ENCODE measurements at regions not wholly inside any gene's neighbourhood (a gene's known extent, or its start where the extent isn't known, plus 50 kb on each side); places are given as distances from the start of the nearest gene placed in this dataset.
"Not testable (repeated sequence)": the region's sequence is repeated elsewhere in the genome, so short reads cannot be mapped to it uniquely, and the experiment has no call there.

DNA sequence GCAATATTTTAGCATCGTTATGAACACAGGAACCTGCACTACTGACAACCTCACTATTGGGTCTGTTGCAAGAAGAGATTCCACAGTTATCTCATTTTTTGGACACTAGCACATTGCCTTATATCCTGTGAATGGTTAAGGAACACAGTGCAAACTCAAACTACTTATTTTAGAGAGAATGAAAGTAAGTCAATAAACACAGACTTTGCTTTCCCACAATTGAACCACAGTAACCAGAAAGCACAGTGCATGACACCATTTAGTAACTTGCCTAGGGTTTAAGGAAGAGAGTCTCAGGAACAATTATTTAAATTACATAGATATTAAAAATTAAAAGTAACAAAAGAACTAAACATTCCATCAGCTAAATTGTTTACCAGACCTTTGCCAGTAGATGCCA is 468.8 kb downstream of the ZWINT start:
- DNase-seq: no peak

DNA sequence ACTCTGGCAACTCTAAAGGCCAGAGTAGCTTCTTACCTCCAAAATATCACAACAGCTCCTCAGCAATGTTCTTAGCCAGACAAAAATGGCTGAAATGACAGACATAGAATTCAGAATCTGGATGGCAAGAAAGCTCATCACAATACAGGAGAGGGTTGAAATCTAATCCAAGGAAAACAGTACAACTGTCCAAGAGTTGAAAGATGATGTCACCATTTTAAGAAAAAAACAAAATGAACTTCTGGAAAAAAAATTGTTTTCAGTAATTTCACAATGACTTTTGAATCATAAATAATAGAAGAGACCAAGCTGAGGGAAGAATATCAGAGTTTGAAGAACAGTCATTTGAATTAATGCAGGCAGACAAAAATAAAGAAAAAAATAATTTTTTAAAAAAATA is 479.5 kb downstream of the ZWINT start:
- DNase-seq: no peak

DNA sequence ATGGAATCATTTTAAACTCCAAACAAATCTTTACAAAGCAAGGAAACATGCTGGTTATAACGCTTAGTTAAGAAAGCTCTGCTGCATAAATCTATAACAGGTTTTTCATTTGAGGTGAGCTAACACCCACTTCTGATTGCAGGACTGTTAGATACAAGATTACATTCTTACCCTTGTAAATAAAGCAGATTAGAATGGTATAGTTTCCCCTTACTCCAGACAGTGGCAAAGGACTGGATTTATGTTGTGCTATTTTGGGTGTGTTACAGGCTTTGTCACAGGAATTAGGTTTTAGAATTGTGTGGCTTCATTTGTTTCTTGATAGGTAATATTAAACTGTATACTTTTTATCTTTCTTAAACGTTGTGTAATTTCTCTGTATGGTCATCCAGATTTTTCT is 487.6 kb downstream of the ZWINT start:
- DNase-seq: no peak

DNA sequence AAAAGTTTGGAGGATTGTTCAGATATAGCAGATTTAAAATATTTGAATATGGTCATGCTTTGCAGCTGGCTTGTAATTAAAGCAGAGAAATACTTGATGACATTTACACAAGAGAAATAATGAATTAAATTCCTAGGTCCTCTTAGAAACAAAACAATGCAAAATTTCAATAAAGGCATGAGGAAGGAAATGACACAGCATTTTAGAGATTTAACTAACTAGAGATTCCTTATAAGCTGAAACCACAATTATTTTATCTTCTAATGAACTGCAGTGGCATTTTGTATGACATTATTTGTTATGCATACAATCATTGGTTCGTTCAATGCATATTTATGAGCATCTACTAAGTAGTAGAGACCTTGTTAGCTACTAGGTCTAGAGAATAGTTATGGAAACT is 490.9 kb downstream of the ZWINT start:
- DNase-seq: no peak

DNA sequence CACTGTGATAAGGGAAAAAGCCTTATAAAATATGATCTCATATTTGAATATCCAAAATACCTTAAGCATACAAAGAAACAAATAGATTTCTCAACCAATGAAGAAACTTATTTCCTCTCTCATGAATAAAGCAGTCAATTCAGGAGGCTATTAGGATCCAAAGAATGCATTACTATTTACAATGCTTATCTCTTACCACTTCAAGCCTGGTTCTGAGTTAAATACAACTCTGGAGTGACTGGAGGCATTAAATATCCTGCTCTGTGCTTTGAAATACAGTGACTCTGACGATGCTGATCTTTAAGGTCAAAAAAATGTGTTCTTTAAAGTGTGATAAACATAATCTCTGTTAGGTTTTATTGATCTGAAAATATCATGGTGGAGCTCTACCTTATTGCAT is 493.2 kb downstream of the ZWINT start:
- no peak for DNase-seq

DNA sequence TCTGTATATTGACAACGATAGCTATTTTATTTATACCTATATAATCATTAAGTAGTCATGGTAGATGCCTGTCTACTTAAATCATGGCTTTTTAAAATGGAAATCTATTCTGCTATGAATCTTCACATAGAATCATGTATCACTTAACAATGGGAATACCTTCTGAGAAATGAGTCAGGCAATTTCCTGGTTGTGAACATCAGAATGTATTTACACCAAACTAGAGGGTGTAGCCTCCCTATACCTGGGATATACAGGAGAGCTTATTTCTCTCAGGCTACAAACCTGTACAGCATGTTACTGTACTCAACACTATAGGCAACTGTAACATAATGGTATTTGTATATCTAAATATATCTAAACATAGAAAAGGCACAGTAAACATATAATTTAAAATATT is 502.3 kb downstream of the ZWINT start:
- DNase-seq: no peak

DNA sequence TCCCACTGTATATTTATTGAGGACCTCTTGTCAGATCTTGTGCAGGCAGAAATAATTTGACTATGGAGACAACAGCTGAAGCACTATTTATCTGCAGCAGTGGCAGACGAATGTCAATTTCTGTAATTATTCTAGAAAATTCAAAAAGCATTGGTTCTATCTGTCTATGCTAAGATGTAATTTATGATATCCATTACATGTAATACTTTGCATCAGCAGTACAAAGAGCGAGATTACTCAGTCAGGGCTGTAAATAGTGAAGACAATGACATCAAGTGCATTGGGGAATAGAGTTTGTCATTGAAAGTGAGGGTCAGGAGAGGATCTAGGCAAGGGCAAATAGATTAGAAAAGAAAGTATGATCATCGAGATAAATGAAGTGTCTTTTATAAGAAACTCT is 508.2 kb downstream of the ZWINT start:
- DNase-seq: no peak

DNA sequence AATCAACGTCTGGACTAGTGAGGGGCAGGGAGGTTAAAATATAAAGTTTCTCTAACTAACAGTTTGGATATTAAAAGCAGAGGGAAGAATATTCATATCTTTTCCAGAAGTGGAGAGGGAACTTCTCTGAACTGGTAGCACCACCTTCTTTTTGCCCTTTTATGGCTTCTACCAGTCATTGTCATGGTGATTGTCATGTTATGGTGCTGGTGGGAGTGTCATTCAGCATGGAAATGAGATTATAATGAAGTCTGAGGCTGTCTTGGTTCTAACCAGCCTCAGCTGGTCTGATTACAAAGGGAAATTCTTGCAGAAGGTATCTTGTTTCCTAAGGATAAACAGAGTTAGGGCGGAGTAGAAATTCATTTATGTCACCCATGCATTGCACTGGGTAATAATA is 523.8 kb downstream of the ZWINT start:
- DNase-seq: no peak

DNA sequence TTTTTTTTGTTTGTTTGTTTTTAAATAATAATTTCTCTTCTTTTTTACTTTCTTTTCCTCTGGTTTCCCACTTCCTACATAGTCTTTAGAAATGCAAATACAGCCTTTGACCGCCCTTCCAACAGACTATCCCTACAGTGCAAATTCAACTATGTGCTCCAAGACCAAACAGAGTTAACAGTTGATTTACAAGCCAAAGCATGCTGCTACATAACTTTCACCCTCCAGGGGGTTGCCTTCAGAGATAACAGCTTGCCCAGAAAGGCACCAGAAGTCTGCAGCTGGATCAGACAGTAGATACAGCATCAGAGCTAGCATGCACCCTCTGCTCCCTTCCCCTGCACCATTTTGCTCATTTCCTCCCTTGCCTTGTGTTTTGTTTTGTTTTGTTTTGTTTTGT is 539.0 kb downstream of the ZWINT start:
- DNase-seq: no peak

DNA sequence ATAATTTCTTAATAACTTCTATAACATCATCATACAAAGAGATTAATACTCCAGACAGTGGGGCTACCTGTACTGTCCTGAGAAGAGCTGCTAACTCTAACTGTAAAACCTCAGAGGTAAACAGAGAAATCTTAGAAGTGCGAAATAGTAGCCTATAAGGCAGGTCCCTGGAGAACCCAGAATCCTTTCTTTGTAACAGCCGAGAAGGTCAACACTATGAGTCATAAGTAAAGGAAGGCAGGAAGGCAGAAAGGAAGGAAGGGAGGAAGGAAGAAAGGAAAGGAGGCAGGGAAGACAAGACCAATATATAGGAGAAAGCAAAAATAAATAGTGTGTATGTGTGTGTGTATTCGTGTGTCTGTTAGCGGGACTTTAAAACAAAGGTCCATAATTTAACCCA is 540.6 kb downstream of the ZWINT start:
- no peak for DNase-seq

DNA sequence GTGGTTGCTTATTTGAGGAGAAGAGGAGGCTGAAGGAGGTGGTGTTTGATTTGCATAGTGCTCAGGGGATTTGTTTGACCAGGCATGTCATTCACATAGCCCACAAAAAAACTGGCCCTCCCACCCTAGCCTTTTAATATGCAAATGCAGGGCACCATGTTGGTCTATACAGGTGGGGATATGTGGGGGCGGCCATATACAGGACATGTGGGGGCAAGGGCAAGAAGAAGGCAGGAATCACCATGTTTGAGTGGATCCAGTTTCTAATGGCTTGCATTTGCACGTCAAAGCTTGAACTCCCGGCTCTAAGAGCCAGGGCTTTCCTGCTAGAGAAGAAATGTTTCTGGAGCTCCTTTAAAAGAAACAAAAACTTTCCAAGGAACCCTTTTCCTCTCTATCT is 541.0 kb downstream of the ZWINT start:
- DNase-seq: no peak

DNA sequence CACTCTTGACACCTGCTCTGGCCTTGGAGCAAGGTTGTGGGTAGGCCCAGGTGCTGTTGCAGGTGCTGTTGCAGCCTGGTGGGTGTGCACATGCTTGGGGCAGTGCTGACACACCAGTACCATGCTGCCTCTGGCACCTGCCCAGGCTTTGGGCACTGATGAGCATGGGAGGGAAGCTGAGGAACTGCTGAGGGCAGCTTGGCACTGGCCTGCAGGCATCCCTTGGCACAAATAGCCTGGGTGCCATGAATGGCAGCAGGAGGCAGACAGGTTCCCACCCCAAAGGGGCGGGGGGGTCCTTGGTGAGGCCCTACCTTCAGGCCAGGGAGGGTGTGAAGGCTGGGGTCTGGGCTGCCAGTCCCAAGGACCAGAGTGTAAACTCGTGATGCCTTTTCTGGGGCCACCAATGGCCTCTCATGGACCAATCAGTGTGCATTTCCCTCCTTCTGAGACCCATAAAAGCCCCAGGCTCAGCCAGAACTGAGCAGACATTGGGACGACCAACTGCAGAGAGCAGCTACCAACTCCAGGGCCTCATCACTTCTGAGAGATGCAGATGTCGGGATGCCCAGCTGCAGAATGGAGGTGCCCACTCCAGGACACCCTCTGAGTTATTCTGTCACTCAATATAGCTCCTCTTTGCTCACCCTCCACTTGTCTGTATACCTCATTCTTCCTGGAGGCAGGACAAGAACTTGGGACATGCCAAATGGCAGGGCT is 547.4 kb downstream of the ZWINT start:
- DNase-seq: peak; percentile 2

DNA sequence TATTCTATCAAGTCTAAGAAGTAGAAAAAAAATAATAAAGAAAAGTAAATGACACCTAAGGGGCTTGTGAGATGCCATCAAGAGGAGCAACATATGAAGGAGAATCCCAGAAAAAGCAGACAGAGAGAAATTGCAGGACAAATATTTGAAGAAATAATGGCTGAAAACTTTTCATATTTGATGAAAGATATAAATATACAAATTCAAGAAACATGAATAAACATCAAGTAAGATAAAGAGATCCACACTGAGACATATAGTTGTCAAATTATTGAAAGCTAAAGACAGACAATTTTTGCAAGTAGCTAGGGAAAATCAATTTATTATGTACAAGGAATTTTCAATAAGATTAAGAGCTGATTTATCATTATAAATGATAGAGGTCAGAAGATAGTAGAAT is 558.0 kb downstream of the ZWINT start:
- no peak for DNase-seq

DNA sequence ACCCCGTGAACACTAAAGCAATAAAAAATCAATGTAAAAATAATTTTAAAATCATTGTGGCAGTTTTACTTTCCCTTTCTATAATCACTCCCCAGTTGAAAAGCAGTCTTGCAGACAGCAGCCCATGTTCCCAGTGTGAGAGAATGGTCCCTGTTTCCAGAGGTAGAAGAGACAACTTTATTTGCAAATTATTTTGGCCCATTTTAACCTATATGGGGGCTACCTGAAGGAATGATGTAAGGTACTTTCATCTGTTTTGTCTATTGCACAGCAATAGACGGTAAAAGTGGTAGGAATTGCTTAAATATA is 559.8 kb downstream of the ZWINT start:
- DNase-seq: no peak

DNA sequence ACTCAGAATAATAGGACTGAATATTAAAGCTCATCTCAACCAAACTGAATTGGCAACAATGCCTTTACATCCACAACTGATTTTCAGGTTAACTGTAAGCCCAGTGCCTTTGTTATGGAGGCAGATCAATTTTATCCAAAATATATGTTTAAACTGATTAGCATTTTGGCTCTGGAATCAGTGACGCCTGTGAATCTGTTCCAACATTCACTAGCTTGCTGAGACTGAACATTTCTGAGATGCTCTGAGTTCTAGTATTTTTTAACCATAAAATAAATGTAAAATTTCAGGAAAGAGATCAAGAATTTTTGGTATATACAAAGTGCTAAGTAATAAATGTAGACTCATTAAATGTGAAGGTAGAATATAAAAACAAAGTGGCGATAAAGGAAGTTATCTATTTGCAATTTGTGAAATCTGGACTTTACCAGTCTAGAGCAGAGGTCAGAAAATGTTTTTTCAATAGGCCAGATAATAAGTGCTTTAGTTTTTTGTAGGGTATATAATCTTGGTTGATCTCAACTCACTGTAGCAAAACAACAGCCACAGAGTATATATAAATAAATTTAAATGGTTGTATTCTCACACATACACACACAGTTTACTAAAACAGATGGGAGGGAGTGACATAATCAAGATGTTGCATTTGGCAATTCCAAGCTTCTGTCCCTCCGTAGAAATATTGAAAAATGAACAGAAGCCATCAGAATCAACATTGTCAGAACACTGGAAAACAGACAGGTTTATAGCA is 560.3 kb downstream of the ZWINT start:
- no peak for DNase-seq

DNA sequence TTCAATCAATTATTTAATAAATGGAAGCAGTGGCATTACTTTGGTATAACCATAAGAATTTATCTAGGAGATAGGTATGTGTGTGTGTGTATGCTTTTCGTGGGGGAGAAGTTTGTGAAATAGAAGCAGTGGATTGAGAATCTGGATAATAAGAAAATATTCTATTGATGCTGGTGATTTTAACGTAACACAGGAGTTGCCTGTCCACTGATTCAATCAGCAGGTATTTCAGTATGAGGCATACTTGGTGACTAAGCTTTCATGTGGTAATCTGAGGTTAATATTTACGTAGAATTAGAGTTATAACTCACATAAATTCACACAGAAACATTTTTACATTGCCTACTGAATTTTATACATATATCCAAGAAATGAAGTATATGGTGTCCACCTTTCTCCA is 568.0 kb downstream of the ZWINT start:
- no peak for DNase-seq

DNA sequence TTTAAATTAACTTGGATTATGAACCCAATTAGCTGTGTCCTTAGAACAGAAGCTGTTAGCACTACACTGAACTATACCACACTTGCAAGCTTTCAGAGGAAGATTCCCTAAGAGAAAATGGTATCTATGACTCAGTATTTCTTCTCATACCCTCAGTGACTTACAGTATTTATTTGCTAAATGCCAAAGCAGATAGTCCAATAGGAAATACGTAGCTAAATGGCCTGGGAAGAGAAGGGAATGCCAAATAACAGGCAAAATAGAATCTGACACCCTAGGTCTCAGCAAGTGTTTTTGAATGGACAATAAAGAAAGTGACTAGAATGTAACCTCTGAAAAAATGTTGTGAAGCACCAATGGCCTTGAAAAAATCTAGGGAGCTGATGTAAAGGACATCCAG is 570.8 kb downstream of the ZWINT start:
- DNase-seq: not testable (repeated sequence)

DNA sequence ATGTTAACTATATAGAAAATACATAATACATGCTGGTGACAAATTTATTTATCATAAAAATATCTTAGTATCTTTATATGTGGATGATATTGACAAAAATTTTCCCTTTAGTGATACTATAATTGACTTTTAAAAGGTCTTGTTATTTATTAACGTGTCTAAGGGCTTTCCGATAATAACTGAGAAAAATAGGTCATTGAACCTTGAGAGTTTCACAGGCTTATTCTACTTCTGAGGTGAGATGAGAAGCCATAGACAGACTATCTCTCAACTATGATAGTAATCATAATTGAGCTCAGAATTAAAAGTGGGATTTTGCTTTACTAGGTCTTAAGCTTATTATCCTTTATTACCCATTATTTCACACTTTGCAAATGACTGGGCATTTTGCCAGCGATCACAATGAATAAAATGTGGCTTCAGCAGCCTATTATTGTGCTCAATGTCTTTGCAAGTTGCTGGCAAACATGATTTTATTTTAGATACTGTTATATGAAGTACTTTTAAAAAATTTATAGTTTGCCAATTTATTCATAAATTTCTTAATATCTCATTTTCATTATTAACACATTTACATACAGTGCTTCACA is 574.5 kb downstream of the ZWINT start:
- no peak for DNase-seq

DNA sequence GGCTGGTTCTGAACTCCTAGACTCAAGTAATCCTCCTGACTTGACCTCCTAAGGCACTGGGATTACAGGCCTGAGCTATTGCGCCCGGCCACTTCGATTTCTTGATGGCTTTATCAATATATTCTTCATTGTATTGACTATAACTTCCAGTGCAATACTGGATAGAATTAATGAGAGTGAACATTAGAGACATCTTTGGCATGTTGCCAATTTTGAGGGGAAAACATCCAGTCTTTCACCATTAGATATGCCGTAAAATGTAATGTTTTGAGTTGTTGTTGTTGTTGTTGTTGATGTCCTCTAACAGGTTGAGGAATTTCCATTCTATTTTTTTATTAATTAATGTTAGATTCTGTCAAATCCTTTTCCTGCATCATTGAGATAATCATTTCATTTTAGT is 578.9 kb downstream of the ZWINT start:
- DNase-seq: no peak

DNA sequence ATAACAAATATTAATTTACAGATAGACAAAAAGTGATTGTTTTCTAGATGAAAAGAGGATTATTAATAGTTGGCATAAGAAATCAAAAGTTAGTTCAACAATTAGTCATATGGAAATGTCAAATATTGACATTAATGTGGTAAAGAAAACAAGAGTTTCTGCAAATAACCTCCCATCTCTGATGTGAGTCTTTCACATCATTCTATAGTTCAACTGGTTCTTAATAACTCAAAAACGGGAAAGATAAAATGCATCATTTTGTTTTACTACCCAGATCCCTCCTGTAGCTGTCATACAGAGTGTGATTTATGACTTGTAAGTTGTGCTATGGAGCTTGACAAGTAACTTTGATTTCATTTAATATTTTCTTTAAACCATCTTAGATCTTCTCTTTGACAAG is 594.8 kb downstream of the ZWINT start:
- no peak for DNase-seq

DNA sequence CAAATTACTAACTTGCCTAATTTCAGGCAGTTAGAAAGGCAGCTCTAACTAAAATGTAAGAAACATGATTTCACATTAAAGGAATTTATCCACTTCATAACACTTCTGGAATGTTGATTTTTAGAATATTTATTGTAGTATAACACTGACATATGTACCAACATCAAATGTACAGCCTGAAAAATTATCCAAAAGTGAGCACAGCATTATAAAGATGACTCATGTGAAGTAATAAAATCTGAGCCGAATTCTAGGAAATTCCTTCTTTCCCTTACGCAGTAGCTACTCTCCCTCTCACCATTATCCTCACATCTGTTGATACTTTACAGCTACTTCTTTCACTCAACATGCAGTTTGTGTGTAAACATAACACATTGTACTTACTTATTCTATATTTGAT is 610.6 kb downstream of the ZWINT start:
- no peak for DNase-seq

DNA sequence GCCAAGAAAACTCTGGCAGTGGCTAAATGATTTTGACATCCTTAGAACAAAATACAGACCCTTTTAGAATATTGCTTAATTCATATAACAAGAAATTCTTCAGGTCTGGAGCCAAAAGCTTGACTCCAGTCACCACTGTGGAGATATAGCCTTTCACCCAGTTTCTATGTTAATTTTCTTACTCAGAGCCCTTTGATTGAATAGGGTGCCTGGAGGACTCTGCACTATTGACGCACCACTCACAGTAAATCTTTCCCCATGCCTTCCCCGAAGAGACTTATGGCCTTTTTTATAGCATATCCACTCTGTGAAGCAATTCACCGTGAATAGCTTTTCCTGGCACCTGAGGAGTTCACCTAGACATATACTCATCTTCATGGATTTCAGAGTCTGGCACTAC is 613.8 kb downstream of the ZWINT start:
- DNase-seq: no peak

DNA sequence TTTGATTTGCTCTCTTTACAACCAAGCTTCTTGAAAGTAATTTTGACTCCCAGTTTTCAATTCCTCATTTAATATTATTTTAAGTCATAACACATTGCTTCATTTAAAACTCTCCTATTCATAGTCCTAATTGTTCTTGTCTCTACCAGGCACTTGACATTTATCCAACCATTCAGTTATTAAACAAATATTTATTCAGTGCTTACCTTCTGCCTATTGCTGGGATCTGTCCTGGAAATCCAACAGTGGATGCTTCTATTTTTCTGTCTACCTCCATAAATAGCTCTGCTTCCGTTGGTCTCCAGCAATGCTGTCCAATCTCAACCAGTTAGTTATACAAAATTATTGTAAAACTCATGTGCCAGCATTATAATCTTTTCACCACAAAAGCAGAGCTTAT is 615.1 kb downstream of the ZWINT start:
- no peak for DNase-seq

DNA sequence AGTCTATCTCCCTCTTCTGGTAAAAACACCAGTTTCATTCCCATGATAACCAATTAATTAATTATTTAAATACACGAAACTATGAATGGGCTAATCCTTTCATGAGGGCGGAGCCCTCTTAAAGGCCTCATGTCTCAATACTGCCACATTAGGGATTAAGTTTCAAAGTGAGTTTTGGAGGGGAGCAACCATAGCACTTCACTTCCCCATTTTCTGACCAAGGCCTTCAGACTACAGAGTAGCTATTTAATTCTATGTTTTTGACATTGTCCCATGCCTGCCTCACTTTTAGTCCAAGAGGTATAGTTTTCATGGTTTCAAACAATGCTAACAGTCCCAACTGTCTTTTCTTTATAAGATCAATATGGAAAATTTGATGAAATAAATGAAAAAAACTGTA is 618.6 kb downstream of the ZWINT start:
- DNase-seq: no peak

DNA sequence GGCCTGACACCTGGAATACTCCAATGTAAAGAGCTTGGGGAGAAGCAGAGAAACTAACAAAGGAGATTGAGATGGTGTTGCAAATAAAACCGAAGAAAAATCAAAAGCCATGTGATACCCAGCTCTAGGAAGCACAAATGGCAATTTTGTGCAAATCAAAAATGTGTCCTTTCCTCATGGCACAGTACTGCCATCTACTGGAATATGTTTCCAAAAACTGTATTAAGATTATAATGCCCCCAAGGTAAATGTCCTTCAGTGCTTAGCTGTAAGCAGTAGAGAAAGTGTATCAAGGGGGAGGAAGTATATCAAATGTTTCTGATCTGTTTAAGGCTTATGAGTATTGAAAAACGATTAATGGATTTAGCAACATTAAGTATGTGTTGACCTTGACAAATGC is 620.3 kb downstream of the ZWINT start:
- DNase-seq: not testable (repeated sequence)
